Glomerular endothelial cell (primary cell): ENCODE measurements at regions not wholly inside any gene's neighbourhood (a gene's known extent, or its start where the extent isn't known, plus 50 kb on each side); places are given as distances from the start of the nearest gene placed in this dataset.

Source experiments
- DNase-seq: peaks from one replicate; pipeline ENCODE4 v3.0.0-alpha.2; 2011; ENCODE audit warnings: low read depth, low spot score; ENCODE audit errors: extremely low read depth

GRCh38 chr1:14543191-14543840 lies 55.2 kb upstream of the KAZN start:
- DNase-seq, result no peak

GRCh38 chr1:14544319-14544718 lies 54.2 kb upstream of the KAZN start:
- DNase-seq, result no peak

- DNase-seq, result no peak
Measured at GRCh38 chr1:14545422-14546025, 53.0 kb upstream of the KAZN start.

- DNase-seq, result no peak
Measured at GRCh38 chr1:14546416-14546815, 52.1 kb upstream of the KAZN start.
